ENCODE measurements at regions not wholly inside any gene's neighbourhood (a gene's known extent, or its start where the extent isn't known, plus 50 kb on each side); places are given as distances from the start of the nearest gene placed in this dataset.

DNA sequence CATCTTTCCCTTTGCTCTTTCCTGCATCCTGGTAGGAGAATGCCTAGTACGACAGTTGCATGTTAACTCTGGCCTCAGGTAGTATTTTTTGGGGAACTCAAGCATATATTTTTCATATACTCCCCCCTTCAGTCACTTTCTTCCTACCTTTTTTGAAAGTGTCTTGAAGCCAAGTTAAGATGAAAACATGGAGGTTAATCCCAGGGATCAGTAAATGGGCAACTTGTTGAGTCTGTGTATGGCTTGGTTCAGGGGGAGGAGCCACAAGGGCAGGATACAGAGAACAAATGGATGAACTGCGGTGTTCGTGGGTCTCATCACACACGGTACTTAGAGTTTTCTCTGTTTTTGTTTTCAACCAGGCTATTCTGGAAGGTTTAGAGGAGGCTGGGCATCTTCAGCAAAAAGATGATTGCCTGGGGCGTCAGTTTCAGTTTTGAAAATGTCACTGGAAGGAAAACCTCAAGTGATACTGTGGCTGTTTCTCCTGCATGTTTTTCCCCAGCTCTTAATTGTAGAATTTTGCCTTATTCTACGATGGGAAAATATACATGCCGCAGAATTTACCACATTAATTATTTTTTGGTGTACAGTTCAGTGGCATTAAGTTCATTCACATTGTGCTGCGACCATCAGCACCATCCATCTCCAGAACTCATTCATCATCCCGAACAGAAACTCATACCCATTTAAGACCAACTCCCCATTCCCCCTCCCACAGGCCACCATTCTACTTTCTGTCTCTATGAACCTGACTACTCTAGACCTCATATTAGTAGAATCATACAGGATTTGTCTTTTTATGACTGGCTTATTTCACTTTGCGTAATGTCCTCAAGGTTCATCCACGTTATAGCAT is 71.5 kb downstream of the MAP10 start:
- no peak overlapping the region for H2BK120ac ChIP-seq (replicated peaks; ENCODE audit: low read depth, low read length)
- H3K4ac ChIP-seq (replicated peaks; ENCODE audit: insufficient read length, low read depth, low read length): no peak overlapping the region

More for the DNA sequence above, 71.5 kb downstream of the MAP10 start:
- no peaks in the 10 kb centered on the region for H3K79me1 ChIP-seq (ENCODE audit: low read depth, low read length)
- no peaks in the 10 kb centered on the region; a peak in 1 of 7 replicates for H3K27me3 ChIP-seq (replicated peaks in 1 of 4; ENCODE audit: control insufficient read depth in 3 of 4, extremely low read depth in 1 of 4, insufficient read depth in 3 of 4, low read length in 3 of 4)
- no peak overlapping the region for H2BK20ac ChIP-seq (ENCODE audit: low read length)
- H3K27ac ChIP-seq (ENCODE audit: low read depth, low read length): no peak overlapping the region
- H4K20me1 ChIP-seq (replicated peaks in 1 of 2; ENCODE audit: control insufficient read depth in 1 of 2, insufficient read depth in 2 of 2, low read length in 2 of 2): peaks cover 0 to 2% of the 10 kb centered on the region in 2 experiments
- H3K4me2 ChIP-seq (ENCODE audit: insufficient read depth in 1 of 2, low read depth in 2 of 2, low read length in 2 of 2): no peak overlapping the region
- no peak overlapping the region for H4K5ac ChIP-seq (ENCODE audit: insufficient read length, low read depth, low read length)
- POLR2A ChIA-PET (ENCODE audit: partially characterized antibody): no interaction called here
- no peaks in the 10 kb centered on the region for H3K9me3 ChIP-seq (ENCODE audit: insufficient read depth in 2 of 2, low read depth in 1 of 2, low read length in 1 of 2)
- no peaks in the 10 kb centered on the region for H3K4me1 ChIP-seq (replicated peaks in 1 of 4; ENCODE audit: control insufficient read depth in 3 of 4, insufficient read depth in 4 of 4, low read length in 3 of 4)
- TF ChIP-seq MAX (IDR thresholded peaks at IDR 0.05): no peak
- TF ChIP-seq TCF12 (IDR thresholded peaks at IDR 0.05; ENCODE audit: low read depth, low read length): no peak
- TF ChIP-seq RNF2 (IDR thresholded peaks at IDR 0.05; ENCODE audit: borderline replicate concordance, low read depth, low read length, missing control alignments, poor library complexity, severe bottlenecking): no peak
- TF ChIP-seq CTBP2 (IDR thresholded peaks at IDR 0.05; ENCODE audit: borderline replicate concordance, insufficient read depth, insufficient read length, low read length): no peak
- no peak for TF ChIP-seq ATF2 (IDR thresholded peaks at IDR 0.05; ENCODE audit: low read length)
- no peak for TF ChIP-seq EGR1 (IDR thresholded peaks at IDR 0.05; ENCODE audit: borderline replicate concordance, low read depth, low read length)
- DNase-seq (ENCODE audit: low read depth in 1 of 2, low spot score in 2 of 2) (no peak), FAIRE-seq (no peak)
- H3K23ac ChIP-seq (ENCODE audit: insufficient read length): no peak overlapping the region
- WGBS, 2 experiments (ENCODE audit: extremely low coverage in 1 of 2, insufficient coverage in 1 of 2, insufficient read length in 1 of 2, insufficient replicate concordance in 2 of 2, low coverage in 1 of 2, low lambda C conversion rate in 2 of 2, missing lambda C conversion rate in 1 of 2): 90% methylated on average over 11 of the region's 11 CpGs; no CpG with 5 or more reads in 1 of the 2 experiments
- no peak overlapping the region for H2BK5ac ChIP-seq (ENCODE audit: low read depth, low read length)
- H3K56ac ChIP-seq (replicated peaks; ENCODE audit: insufficient read length, low read depth, low read length): no peak overlapping the region
- no peak overlapping the region for H3K9ac ChIP-seq (replicated peaks in 1 of 4; ENCODE audit: extremely low read depth in 1 of 4, low read depth in 3 of 4, low read length in 3 of 4)
- no peak overlapping the region for H4K91ac ChIP-seq (replicated peaks; ENCODE audit: insufficient read length, low read length)
- H3K36me3 ChIP-seq (ENCODE audit: control insufficient read depth in 2 of 4, insufficient read depth in 4 of 4, low read length in 3 of 4): no peaks in the 10 kb centered on the region
- H2AFZ ChIP-seq (ENCODE audit: low read length): no peak overlapping the region
- H3K14ac ChIP-seq (ENCODE audit: insufficient read length): no peak overlapping the region
- no peak overlapping the region for H3K18ac ChIP-seq (ENCODE audit: extremely low read depth, low read length)
- H2BK12ac ChIP-seq (ENCODE audit: low read depth, low read length): no peak overlapping the region
- H3K4me3 ChIP-seq (ENCODE audit: extremely low read depth in 1 of 4, insufficient read depth in 2 of 4, low read depth in 3 of 4, low read length in 4 of 4): no peak overlapping the region
- H2BK15ac ChIP-seq (ENCODE audit: low read length): no peak overlapping the region
- no peak overlapping the region for H4K8ac ChIP-seq (ENCODE audit: extremely low read depth, insufficient read depth, low read length)
- no peak overlapping the region for H2AK5ac ChIP-seq (ENCODE audit: low read depth, low read length)
- H3K79me2 ChIP-seq (ENCODE audit: control insufficient read depth in 1 of 2, insufficient read depth in 2 of 2, low read length in 2 of 2): no peaks in the 10 kb centered on the region
- CTCF ChIA-PET (ENCODE audit: partially characterized antibody): interaction anchor here (1.1 to 4.8 kb wide), 4 partner anchors 11 to 90 kb away, joined by 3 to 24 read pairs (median 4); no protein-coding TSS in a partner anchor
- no peaks in the 10 kb centered on the region for H3K23me2 ChIP-seq (ENCODE audit: low read depth, low read length)
